T-helper 1 cell treated with Interleukin-12 subunit alpha and Interleukin-12 subunit beta and Interleukin-4 antibody, amounts not matched to agents 30 μg/mL and 1 μg/mL, for 36 hours (primary cell): ENCODE measurements at regions not wholly inside any gene's neighbourhood (a gene's known extent, or its start where the extent isn't known, plus 50 kb on each side); places are given as distances from the start of the nearest gene placed in this dataset.
"Not testable (repeated sequence)": the region's sequence is repeated elsewhere in the genome, so short reads cannot be mapped to it uniquely, and the experiment has no call there.

ENCODE experiments used
- H3K27ac Mint-ChIP-seq: one replicate; pipeline ENCODE4 v1.8.0; 2021; ENCODE audit warnings: mild to moderate bottlenecking, mixed read lengths
- H3K27me3 Mint-ChIP-seq: one replicate; pipeline ENCODE4 v1.8.0; 2021; ENCODE audit warnings: low read depth, mixed read lengths
- H3K36me3 Mint-ChIP-seq: one replicate; pipeline ENCODE4 v1.8.0; 2021; ENCODE audit warnings: low read depth, mixed read lengths
- H3K4me1 Mint-ChIP-seq: one replicate; pipeline ENCODE4 v1.8.0; 2021; ENCODE audit warnings: low read depth, mixed read lengths
- H3K4me3 Mint-ChIP-seq: one replicate; pipeline ENCODE4 v1.8.0; 2021; ENCODE audit warnings: mild to moderate bottlenecking, moderate library complexity, mixed read lengths
- H3K9me3 Mint-ChIP-seq: one replicate; pipeline ENCODE4 v1.8.0; 2021; ENCODE audit warnings: mixed read lengths

- H3K4me1 Mint-ChIP-seq, H3K9me3 Mint-ChIP-seq, H3K4me3 Mint-ChIP-seq, H3K27me3 Mint-ChIP-seq, H3K27ac Mint-ChIP-seq, H3K36me3 Mint-ChIP-seq: not testable (repeated sequence)
Observed at GRCh38 chr2:242009846-242010245, 140.3 kb downstream of the RTP5 start.

- not testable (repeated sequence) for H3K27me3 Mint-ChIP-seq, H3K4me1 Mint-ChIP-seq, H3K36me3 Mint-ChIP-seq, H3K4me3 Mint-ChIP-seq, H3K9me3 Mint-ChIP-seq
- peak overlapping the region; percentile 15 for H3K27ac Mint-ChIP-seq
Observed at GRCh38 chr2:242010252-242011166, 141.0 kb downstream of the RTP5 start.

GRCh38 chr2:242011167-242011513 lies 141.6 kb downstream of the RTP5 start:
- Mint-ChIP-seq H3K4me1 (peaks cover 4% of the 10 kb centered on the region), H3K36me3 (no peaks in the 10 kb centered on the region), H3K27me3 (no peaks in the 10 kb centered on the region), H3K27ac (no peak overlapping the region), H3K4me3 (no peak overlapping the region), H3K9me3 (peaks cover 2% of the 10 kb centered on the region)

- no peak overlapping the region for H3K27ac Mint-ChIP-seq
- no peaks in the 10 kb centered on the region for H3K9me3 Mint-ChIP-seq
- peaks cover 5% of the 10 kb centered on the region for H3K4me1 Mint-ChIP-seq
- peaks cover 2% of the 10 kb centered on the region for H3K27me3 Mint-ChIP-seq
- no peak overlapping the region for H3K4me3 Mint-ChIP-seq
- H3K36me3 Mint-ChIP-seq: no peaks in the 10 kb centered on the region
Observed at GRCh38 chr2:242011516-242011915, 142.0 kb downstream of the RTP5 start.

GRCh38 chr2:242011991-242012764 lies 142.6 kb downstream of the RTP5 start:
- Mint-ChIP-seq H3K4me1 (peaks cover 5% of the 10 kb centered on the region), H3K36me3 (no peaks in the 10 kb centered on the region), H3K27me3 (peaks cover 3% of the 10 kb centered on the region), H3K9me3 (no peaks in the 10 kb centered on the region), H3K4me3 (no peak overlapping the region), H3K27ac (no peak overlapping the region)

- Mint-ChIP-seq H3K27me3 (peaks cover 3% of the 10 kb centered on the region), H3K4me1 (peaks cover 5% of the 10 kb centered on the region), H3K36me3 (no peaks in the 10 kb centered on the region), H3K4me3 (no peak overlapping the region), H3K27ac (no peak overlapping the region), H3K9me3 (no peaks in the 10 kb centered on the region)
Observed at GRCh38 chr2:242012956-242013764, 143.6 kb downstream of the RTP5 start.

- Mint-ChIP-seq H3K36me3 (no peaks in the 10 kb centered on the region), H3K4me1 (peaks cover 5% of the 10 kb centered on the region), H3K9me3 (no peaks in the 10 kb centered on the region), H3K27me3 (peaks cover 3% of the 10 kb centered on the region), H3K27ac (no peak overlapping the region), H3K4me3 (no peak overlapping the region)
Observed at GRCh38 chr2:242013771-242014170, 144.2 kb downstream of the RTP5 start.

GRCh38 chr2:242015108-242016065 lies 145.9 kb downstream of the RTP5 start:
- H3K27ac Mint-ChIP-seq: no peak overlapping the region
- H3K4me1 Mint-ChIP-seq: peaks cover 5% of the 10 kb centered on the region
- H3K4me3 Mint-ChIP-seq: no peak overlapping the region
- H3K9me3 Mint-ChIP-seq: no peaks in the 10 kb centered on the region
- no peaks in the 10 kb centered on the region for H3K36me3 Mint-ChIP-seq
- peaks cover 9% of the 10 kb centered on the region for H3K27me3 Mint-ChIP-seq

- Mint-ChIP-seq H3K4me3 (no peak overlapping the region), H3K9me3 (no peaks in the 10 kb centered on the region), H3K4me1 (peaks cover 2% of the 10 kb centered on the region), H3K36me3 (no peaks in the 10 kb centered on the region), H3K27me3 (peaks cover 17% of the 10 kb centered on the region), H3K27ac (no peak overlapping the region)
Observed at GRCh38 chr2:242017086-242017485, 147.6 kb downstream of the RTP5 start.

- not testable (repeated sequence) for H3K36me3 Mint-ChIP-seq, H3K27ac Mint-ChIP-seq, H3K4me3 Mint-ChIP-seq, H3K4me1 Mint-ChIP-seq, H3K9me3 Mint-ChIP-seq
- peaks cover 23% of the 10 kb centered on the region for H3K27me3 Mint-ChIP-seq
Observed at GRCh38 chr2:242018416-242018815, 148.9 kb downstream of the RTP5 start.

GRCh38 chr2:242019344-242019743 lies 149.8 kb downstream of the RTP5 start:
- Mint-ChIP-seq H3K4me3 (no peak overlapping the region), H3K36me3 (no peaks in the 10 kb centered on the region), H3K27ac (no peak overlapping the region), H3K9me3 (no peaks in the 10 kb centered on the region), H3K4me1 (peaks cover 2% of the 10 kb centered on the region), H3K27me3 (peaks cover 24% of the 10 kb centered on the region)

GRCh38 chr2:242020196-242021004 lies 150.9 kb downstream of the RTP5 start:
- Mint-ChIP-seq H3K4me1 (peaks cover 2% of the 10 kb centered on the region), H3K9me3 (no peaks in the 10 kb centered on the region), H3K36me3 (no peaks in the 10 kb centered on the region), H3K27me3 (peaks cover 34% of the 10 kb centered on the region), H3K4me3 (no peak overlapping the region), H3K27ac (no peak overlapping the region)
